HG02610 (cell line): ENCODE measurements at regions not wholly inside any gene's neighbourhood (a gene's known extent, or its start where the extent isn't known, plus 50 kb on each side); places are given as distances from the start of the nearest gene placed in this dataset.

ENCODE experiments used
- ATAC-seq: cut with Tn5 transposase; IDR thresholded peaks from one replicate; pipeline ENCODE4 v1.9.1; 2021; ENCODE audit warnings: mild to moderate bottlenecking, moderate library complexity; ENCODE audit not compliant: unreplicated experiment

- no peak for ATAC-seq
Measured at GRCh38 chr11:128232588-128232987, 354.8 kb downstream of the ETS1 start.

DNA sequence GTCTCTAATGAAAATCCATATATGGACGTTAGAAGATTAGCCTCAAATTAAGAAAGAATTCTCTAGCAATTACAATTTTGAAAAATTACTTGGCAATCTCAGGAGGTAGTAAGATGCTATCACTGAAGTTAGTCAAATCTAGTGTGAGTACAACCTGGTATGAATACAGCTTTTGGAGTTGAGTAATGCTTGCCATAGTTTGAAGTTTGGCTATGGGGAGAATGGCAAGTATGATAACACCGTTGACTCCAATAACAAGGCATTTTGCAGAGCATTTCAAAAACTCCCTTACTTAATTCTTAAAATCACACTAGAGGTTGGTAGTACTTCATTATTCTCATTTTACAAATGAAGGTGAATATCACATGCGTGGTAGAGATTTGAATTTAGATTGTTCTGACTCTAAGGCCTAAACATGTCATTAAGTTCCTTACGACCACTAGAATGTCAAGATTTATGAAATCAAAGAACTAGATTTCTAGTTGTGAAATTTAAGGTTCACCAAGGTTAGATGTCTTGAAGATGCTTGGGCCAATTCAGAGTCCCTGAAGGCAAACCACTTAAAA lies 355.4 kb downstream of the ETS1 start:
- no peak for ATAC-seq

- no peak for ATAC-seq
Measured at GRCh38 chr11:128227466-128227865, 359.9 kb downstream of the ETS1 start.

DNA sequence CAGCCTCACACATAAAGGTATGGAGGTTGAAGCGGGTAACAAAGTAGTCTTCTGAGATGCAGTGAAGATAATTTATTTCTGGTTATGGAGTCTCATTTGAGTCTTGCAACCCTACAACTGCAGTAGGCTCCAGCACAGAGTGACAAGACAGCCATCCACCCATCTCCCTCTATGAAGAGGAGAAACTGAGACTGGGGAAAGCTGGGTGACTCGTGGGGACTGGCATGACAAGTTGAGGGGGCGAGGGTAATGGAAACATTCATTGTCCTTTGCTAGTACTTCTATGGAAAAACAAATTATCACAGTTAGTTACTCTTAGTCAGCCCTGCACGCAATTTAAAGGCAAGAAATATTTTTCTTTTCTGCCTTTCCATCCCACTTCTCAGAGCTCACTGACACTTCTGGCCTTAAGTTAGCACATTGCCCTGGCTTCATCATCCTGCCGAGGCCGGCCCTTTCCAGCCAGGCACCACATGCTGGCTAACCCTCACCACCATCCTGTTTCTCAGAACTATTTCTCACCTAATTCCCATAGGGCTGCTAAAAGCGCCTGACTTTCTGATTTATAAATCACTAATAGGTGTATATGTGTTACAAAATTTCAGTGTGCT lies 361.1 kb downstream of the ETS1 start:
- ATAC-seq = no peak

DNA sequence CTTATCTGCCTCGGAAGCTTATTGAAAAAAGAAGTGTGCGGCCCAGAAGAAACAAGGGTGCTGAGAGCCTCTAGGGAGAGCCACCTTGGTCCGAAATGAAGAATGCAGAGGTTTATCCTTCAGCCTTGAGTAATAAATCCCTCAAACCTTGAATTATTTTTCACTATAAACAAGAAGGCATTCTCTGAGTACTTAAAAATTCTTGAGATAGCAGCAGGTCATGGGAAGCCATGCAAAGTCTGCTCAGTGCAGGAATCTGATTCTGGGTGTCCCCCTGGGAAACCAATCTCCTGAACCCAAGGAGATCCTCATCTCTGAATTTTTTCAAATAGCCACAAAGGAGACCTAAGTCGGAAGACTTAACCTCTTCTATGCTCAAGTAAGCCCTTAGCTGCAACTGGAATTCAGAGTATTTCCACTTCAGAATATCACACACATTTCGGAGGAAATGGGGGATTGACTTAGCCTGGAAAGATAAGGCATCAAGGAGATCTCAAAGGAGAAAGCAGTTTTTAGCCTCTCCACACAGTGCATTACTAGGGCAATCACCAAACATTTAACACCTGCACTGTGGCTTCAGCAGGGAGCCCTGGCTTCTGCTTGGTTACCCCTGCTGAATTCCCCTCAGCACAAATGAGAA lies 365.0 kb downstream of the ETS1 start:
- ATAC-seq = no peak

- ATAC-seq = no peak
Measured at GRCh38 chr11:128219731-128220120, 367.6 kb downstream of the ETS1 start.

GRCh38 chr11:128216198-128216597 lies 371.2 kb downstream of the ETS1 start:
- no peak for ATAC-seq

- no peak for ATAC-seq
Measured at GRCh38 chr11:128215238-128215882, 372.0 kb downstream of the ETS1 start.

DNA sequence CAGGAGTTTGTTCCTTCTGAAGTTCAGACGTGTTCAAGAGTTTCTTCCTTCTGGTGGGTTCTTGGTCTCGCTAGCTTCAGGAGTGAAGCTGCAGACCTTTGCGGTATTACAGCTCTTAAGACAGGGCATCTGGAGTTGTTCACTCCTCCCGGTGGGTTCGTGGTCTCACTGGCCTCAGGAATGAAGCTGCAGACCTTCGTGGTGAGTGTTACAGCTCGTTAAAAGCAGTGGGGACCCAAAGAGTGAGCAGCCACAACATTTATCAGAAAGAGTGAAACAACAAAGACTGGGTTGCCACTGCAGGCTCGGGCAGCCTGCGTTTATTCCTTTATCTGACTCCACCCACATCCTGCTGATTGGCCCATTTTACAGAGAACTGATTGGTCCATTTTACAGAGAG lies 373.1 kb downstream of the ETS1 start:
- ATAC-seq = no peak

DNA sequence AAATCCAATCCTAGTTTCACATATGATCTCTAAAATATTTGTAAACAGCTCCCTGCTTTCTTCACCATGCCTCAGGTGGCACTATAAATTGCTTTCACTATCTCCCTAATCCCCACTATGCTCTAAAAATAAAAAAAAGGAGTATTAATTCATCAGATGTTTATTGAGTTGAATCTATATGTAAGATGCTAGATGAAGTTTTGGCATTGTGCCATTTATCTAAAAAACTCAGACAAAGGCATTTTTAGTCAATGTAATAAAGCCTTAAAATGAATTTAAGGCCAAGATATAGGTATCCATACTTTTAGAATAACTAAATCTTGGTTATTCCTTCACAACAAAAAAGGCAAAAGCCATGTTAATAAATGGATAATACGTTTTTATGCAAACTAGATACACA lies 373.9 kb downstream of the ETS1 start:
- no peak for ATAC-seq

- ATAC-seq = no peak
Measured at GRCh38 chr11:128212324-128212723, 375.0 kb downstream of the ETS1 start.

DNA sequence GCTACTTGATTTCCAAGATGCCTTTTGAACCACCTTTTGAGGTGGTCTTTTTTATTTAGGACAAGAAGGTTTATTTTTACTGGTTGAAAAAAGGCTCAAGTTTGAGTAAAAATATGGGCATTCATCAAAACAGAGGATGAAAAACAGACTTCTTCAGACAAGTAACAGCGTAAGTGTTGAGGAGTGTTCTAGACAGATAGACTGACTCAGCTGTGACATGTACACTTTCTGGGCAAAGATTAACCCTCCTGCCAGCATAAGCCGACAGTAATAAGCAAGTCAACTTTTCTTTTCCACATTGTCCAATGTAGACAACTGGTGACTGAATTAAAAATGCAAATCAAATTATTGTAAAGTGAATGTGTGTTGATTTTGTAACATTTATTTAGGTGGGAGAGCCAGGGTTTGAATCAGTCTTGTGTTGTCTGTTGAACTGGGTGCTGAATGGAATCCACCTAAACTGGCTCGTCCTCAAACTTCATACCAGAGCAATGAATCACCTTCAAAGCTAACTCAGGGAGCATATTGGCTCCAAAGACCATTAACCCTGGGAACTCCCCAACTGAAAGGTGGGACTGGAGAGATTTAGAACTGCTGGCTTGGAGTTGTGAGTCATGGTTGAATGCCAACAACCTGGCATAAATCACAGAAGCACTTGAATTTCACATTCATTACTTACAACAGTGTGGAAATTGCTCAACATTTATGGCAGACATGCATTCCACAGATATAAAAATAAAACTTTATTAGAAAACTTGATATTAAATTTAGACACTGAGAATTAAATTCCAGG lies 377.0 kb downstream of the ETS1 start:
- no peak for ATAC-seq

GRCh38 chr11:128209138-128209435 lies 378.3 kb downstream of the ETS1 start:
- no peak for ATAC-seq

DNA sequence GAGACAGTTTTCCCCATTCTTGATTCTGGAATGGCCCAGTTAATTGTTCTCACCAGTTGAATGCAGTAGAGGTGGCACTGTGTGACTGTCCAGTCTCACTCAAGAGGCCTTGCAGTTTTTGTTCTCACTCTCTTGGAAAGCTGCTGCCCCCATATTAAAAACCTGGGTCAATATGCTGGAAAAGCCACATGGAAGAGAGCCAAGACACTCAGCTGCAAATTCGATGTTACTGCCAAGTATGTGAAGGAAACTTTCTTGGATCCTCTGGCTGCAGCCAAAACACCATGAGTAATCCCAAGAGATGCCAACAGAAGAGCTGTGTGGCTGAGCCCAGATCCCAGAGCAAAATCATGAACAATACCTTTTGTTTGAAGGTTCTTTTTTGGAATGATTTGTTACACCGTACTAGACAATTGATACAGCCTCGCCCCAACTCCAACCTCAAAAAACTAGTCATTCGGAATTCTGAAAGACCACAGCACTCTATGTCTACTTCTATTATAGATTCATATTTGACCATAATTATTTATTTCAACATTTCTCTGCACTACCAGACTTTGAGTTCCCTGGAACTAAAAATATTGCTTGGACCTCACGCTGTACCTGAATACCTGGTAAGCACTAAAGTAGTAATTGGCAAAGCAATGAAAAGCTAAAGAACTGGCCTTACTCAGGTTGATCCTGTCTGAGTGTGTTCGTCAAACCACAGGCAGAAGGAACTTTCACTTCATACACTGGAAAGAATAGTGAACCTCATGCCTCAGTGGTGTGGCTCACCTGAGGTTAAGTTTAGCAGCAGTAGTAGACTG lies 378.8 kb downstream of the ETS1 start:
- no peak for ATAC-seq

DNA sequence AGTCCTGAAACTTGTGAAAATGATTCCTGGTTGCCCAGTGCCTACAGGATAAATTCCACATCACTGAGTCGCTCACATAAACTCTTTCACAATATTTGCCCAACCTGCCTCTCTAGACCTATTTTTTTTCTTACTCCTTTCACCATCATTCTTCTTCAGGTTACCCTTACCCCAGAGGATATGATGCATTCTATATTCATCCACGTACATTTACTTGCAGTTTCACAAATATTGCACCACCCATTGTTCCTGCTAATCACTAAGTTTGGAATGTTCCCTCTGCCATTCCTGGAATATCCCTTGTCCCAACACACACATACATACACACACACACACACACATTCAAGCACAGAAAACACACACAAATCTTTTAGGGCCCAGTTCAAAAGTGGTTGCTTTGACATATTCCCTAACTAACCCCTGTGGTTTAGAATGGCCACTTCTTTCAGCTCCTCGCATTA lies 379.5 kb downstream of the ETS1 start:
- no peak for ATAC-seq

- no peak for ATAC-seq
Measured at GRCh38 chr11:128206461-128206860, 380.9 kb downstream of the ETS1 start.

- ATAC-seq = no peak
Measured at GRCh38 chr11:128205796-128206195, 381.6 kb downstream of the ETS1 start.

DNA sequence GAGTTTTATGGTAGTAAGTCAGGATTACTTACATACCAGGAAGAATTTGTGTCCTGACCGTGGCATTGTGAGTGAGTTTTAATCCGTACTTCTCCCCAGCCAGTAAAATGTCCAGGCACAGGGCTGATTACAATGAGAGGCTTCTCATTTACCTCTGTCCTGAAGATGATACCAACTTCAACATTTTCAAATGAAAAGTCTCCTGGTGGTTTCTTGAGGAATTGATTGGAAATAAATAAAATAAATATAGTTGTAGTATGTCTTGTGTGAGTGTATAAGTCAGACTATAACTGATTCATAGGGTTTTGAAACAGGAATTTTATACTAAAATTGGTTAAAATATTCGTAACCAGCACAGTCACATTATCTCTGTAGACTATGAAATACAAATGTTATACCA lies 382.5 kb downstream of the ETS1 start:
- no peak for ATAC-seq

DNA sequence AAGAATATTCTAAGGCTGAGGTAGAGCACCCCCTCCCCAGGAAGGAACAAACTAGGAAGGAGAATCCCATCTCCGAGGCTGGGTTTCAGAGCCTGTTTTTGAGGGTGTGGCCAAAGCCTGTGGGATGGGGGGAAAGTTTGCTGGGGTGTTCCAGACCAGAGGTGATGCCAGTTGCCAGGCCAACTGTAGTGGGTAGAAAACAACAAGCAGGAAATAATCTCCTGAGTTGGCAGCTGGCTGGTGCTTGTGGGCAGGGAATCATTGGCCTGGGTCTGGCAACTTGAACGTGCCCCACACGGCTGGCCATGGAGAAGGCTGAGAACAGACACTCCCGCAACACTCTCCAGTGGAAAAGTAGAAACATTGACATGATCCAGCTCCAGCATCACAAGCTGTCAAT lies 385.6 kb downstream of the ETS1 start:
- no peak for ATAC-seq

- ATAC-seq = no peak
Measured at GRCh38 chr11:128201009-128201408, 386.3 kb downstream of the ETS1 start.

GRCh38 chr11:128200467-128200866 lies 386.9 kb downstream of the ETS1 start:
- no peak for ATAC-seq
